IPS-18a (cell line): ENCODE measurements at regions not wholly inside any gene's neighbourhood (a gene's known extent, or its start where the extent isn't known, plus 50 kb on each side); places are given as distances from the start of the nearest gene placed in this dataset.
"Not testable (repeated sequence)": the region's sequence is repeated elsewhere in the genome, so short reads cannot be mapped to it uniquely, and the experiment has no call there.

Experiments
- H3K27ac ChIP-seq: one replicate; pipeline ENCODE4 v1.5.1; 2013; ENCODE audit warnings: low read length
- H3K27me3 ChIP-seq: one replicate; pipeline ENCODE4 v1.6.1; 2013; ENCODE audit warnings: mild to moderate bottlenecking, low read length; ENCODE audit not compliant: control insufficient read depth, insufficient read depth
- H3K36me3 ChIP-seq: one replicate; pipeline ENCODE4 v1.6.1; 2013; ENCODE audit warnings: low read depth, low read length; ENCODE audit not compliant: control insufficient read depth
- H3K4me1 ChIP-seq: one replicate; pipeline ENCODE4 v1.6.1; 2013; ENCODE audit warnings: low read depth, low read length; ENCODE audit not compliant: control insufficient read depth
- H3K4me3 ChIP-seq: one replicate; pipeline ENCODE4 v1.5.1; 2013; ENCODE audit warnings: low read length
- H3K9ac ChIP-seq: one replicate; pipeline ENCODE4 v1.6.1; 2013; ENCODE audit warnings: mild to moderate bottlenecking, low read length, moderate library complexity
- H3K9me3 ChIP-seq: one replicate; pipeline ENCODE4 v1.6.1; 2013; ENCODE audit warnings: low read depth, low read length; ENCODE audit not compliant: control insufficient read depth

DNA sequence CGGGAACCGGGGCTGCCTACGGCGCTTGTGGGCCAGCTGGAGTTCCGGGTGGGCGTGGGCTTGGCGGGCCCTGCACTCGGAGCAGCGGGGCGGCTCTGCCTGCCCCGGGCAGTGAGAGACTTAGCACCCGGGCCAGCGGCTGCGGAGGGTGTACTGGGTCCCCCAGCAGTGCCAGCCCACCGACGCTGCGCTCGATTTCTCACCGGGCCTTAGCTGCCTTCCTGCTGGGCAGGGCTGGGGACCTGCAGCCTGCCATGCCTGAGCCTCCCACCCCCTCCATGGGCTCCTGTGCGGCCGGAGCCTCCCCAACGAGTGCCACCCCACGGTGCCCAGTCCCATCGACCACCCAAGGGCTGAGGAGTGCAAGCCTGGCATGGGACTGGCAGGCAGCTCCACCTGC lies 72.8 kb upstream of the SSBP2 start:
- H3K9me3 ChIP-seq, H3K27ac ChIP-seq, H3K27me3 ChIP-seq, H3K4me3 ChIP-seq, H3K9ac ChIP-seq, H3K4me1 ChIP-seq, H3K36me3 ChIP-seq: not testable (repeated sequence)

- no peaks in the 10 kb centered on the region for H3K36me3 ChIP-seq
- no peaks in the 10 kb centered on the region for H3K27me3 ChIP-seq
- no peak overlapping the region for H3K4me3 ChIP-seq
- H3K9ac ChIP-seq = no peak overlapping the region
- no peaks in the 10 kb centered on the region for H3K4me1 ChIP-seq
- no peaks in the 10 kb centered on the region for H3K9me3 ChIP-seq
- H3K27ac ChIP-seq = no peak overlapping the region
These were observed 70.0 kb upstream of the SSBP2 start for GRCh38 chr5:81820863-81821262.

- Histone ChIP-seq H3K4me1 (no peaks in the 10 kb centered on the region), H3K4me3 (no peak overlapping the region), H3K9ac (no peak overlapping the region), H3K36me3 (no peaks in the 10 kb centered on the region), H3K27me3 (no peaks in the 10 kb centered on the region), H3K27ac (no peak overlapping the region), H3K9me3 (no peaks in the 10 kb centered on the region)
These were observed 69.4 kb upstream of the SSBP2 start for GRCh38 chr5:81820318-81820636.

DNA sequence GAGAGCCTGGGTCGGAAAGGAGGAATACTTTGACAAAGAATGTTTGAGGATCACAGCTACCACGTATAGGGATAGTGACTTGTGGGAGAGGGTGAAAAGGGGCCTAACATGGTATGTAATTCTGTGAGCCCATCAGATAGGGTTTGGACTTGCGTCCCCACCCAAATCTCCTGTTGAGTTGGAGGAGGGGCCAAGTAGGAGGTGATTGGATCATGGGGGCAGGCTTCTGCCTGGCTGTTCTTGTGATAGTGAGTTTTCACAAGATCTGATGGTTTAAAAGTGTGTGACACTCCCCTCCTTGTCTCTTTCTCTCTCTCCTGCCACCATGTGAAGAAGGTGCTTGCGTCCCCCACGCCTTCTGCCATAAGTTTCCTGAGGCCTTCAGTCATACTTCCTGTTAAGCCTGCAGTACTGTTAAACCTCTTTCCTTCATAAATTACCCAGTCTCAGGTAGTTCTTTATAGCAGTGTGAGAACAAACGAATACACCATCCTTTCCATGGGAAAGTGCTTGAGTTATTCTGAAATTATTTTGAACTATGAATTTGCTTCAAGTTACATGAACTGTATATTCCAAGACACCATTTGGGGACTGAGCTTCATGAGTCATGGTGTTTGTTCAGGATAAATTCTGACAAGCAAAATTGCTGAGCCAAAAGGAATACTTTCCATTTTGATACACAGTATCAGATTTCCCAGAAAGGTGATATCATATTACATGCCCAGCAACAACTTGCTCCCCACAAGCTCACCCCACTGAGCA lies 68.8 kb upstream of the SSBP2 start:
- Histone ChIP-seq H3K9ac (no peak overlapping the region), H3K4me1 (no peaks in the 10 kb centered on the region), H3K4me3 (no peak overlapping the region), H3K36me3 (no peaks in the 10 kb centered on the region), H3K9me3 (no peaks in the 10 kb centered on the region), H3K27me3 (no peaks in the 10 kb centered on the region), H3K27ac (no peak overlapping the region)

GRCh38 chr5:81817980-81818379 lies 67.1 kb upstream of the SSBP2 start:
- Histone ChIP-seq H3K9ac (no peak overlapping the region), H3K4me3 (no peak overlapping the region), H3K27me3 (no peaks in the 10 kb centered on the region), H3K36me3 (no peaks in the 10 kb centered on the region), H3K27ac (no peak overlapping the region), H3K4me1 (no peaks in the 10 kb centered on the region), H3K9me3 (no peaks in the 10 kb centered on the region)

GRCh38 chr5:81817086-81817485 lies 66.2 kb upstream of the SSBP2 start:
- no peaks in the 10 kb centered on the region for H3K4me1 ChIP-seq
- H3K4me3 ChIP-seq = no peak overlapping the region
- no peaks in the 10 kb centered on the region for H3K9me3 ChIP-seq
- no peaks in the 10 kb centered on the region for H3K27me3 ChIP-seq
- no peaks in the 10 kb centered on the region for H3K36me3 ChIP-seq
- H3K27ac ChIP-seq = no peak overlapping the region
- no peak overlapping the region for H3K9ac ChIP-seq

DNA sequence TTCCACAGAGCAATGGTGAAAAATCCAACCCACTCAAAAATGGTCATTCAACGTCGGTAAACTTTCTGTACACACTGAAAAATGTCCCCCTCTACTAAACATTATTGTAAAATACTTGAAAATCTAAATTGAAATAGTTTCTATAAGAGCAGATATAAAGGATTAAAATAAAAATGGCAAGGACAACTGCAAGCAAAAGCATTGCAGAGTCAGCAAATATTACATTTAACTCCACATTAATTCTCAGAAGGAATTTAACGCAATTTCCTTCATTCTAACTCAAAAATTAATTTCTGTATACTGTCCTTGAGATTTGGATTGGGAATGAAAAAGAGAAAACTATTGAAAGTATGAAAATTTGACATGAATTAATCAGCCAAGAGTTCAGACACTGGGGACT lies 64.4 kb upstream of the SSBP2 start:
- Histone ChIP-seq H3K9ac (no peak overlapping the region), H3K4me1 (no peaks in the 10 kb centered on the region), H3K27ac (no peak overlapping the region), H3K9me3 (no peaks in the 10 kb centered on the region), H3K4me3 (no peak overlapping the region), H3K27me3 (no peaks in the 10 kb centered on the region), H3K36me3 (no peaks in the 10 kb centered on the region)

- Histone ChIP-seq H3K36me3 (no peaks in the 10 kb centered on the region), H3K27me3 (no peaks in the 10 kb centered on the region), H3K4me1 (no peaks in the 10 kb centered on the region), H3K9me3 (peaks cover 3% of the 10 kb centered on the region), H3K27ac (no peak overlapping the region), H3K9ac (no peak overlapping the region), H3K4me3 (no peak overlapping the region)
These were observed 57.2 kb upstream of the SSBP2 start for GRCh38 chr5:81808106-81808505.

DNA sequence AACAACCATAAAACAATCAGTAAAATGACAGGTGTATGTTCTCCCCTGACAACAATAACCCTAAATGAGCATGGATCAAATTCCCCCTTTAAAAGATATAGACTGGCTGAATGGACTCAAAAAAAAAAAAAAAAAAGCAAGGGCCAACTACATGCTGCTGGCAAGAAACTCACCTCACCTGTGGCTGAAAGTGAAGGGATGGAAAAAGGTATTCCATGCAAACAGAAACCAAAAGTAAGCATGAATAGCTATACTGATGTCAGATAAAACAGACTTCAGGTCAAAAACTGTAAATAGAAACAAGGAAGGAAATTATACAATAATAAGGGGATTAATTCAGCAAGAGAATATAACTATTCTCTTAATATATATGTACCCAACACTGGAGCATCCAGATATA lies 54.2 kb upstream of the SSBP2 start:
- no peaks in the 10 kb centered on the region for H3K36me3 ChIP-seq
- no peaks in the 10 kb centered on the region for H3K27me3 ChIP-seq
- peaks cover 3% of the 10 kb centered on the region for H3K9me3 ChIP-seq
- no peaks in the 10 kb centered on the region for H3K4me1 ChIP-seq
- no peak overlapping the region for H3K27ac ChIP-seq
- H3K4me3 ChIP-seq = no peak overlapping the region
- no peak overlapping the region for H3K9ac ChIP-seq

DNA sequence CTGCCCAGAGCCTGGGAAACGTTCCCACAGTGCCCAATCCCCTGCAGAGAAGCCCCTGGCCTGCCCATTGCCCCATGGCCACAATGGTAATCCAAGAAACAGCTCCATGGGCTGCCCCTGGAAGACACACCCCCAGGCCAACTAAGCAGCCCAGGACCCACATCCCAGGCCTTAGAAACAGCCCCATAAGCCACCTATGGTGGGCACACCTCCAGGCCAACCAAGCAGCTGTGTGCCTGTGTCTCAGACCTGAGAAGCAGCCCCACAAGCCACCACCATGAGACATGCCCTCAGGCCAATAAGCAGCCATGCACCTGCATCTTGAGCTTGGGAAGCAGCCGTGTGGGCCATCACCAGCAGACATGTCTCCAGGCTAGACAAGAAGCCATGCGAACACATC lies 52.9 kb upstream of the SSBP2 start:
- H3K4me3 ChIP-seq = no peak overlapping the region

GRCh38 chr5:81802625-81803024 lies 51.7 kb upstream of the SSBP2 start:
- Histone ChIP-seq H3K9me3 (no peaks in the 10 kb centered on the region), H3K27ac (no peak overlapping the region), H3K4me1 (no peaks in the 10 kb centered on the region), H3K9ac (no peak overlapping the region), H3K4me3 (no peak overlapping the region), H3K27me3 (no peaks in the 10 kb centered on the region), H3K36me3 (no peaks in the 10 kb centered on the region)

More for the DNA sequence above, 52.9 kb upstream of the SSBP2 start:
- H3K27me3 ChIP-seq = no peaks in the 10 kb centered on the region
- peaks cover 3% of the 10 kb centered on the region for H3K9me3 ChIP-seq
- H3K27ac ChIP-seq = no peak overlapping the region
- no peak overlapping the region for H3K9ac ChIP-seq
- no peaks in the 10 kb centered on the region for H3K36me3 ChIP-seq
- no peaks in the 10 kb centered on the region for H3K4me1 ChIP-seq

GRCh38 chr5:81802020-81802419 lies 51.1 kb upstream of the SSBP2 start:
- H3K27ac ChIP-seq = no peak overlapping the region
- no peaks in the 10 kb centered on the region for H3K9me3 ChIP-seq
- H3K36me3 ChIP-seq = no peaks in the 10 kb centered on the region
- no peak overlapping the region for H3K4me3 ChIP-seq
- H3K4me1 ChIP-seq = no peaks in the 10 kb centered on the region
- H3K9ac ChIP-seq = no peak overlapping the region
- no peaks in the 10 kb centered on the region for H3K27me3 ChIP-seq
